GM18517 (cell line): ENCODE measurements at regions not wholly inside any gene's neighbourhood (a gene's known extent, or its start where the extent isn't known, plus 50 kb on each side); places are given as distances from the start of the nearest gene placed in this dataset.
"Not testable (repeated sequence)": the region's sequence is repeated elsewhere in the genome, so short reads cannot be mapped to it uniquely, and the experiment has no call there.

Source experiments
- ATAC-seq: cut with Tn5 transposase; IDR thresholded peaks from one replicate; pipeline ENCODE4 v1.9.1; 2021; ENCODE audit warnings: mild to moderate bottlenecking, moderate library complexity; ENCODE audit not compliant: unreplicated experiment

GRCh38 chr6:152811785-152812184 is 61.2 kb downstream of the VIP start:
- no peak for ATAC-seq

- no peak for ATAC-seq
Measured at GRCh38 chr6:152815230-152815872, 64.8 kb downstream of the VIP start.

GRCh38 chr6:152816055-152816454 is 65.5 kb downstream of the VIP start:
- no peak for ATAC-seq

GRCh38 chr6:152821525-152821924 is 70.9 kb downstream of the VIP start:
- no peak for ATAC-seq

GRCh38 chr6:152824666-152825065 is 74.1 kb downstream of the VIP start:
- ATAC-seq = no peak

- ATAC-seq = no peak
Measured at GRCh38 chr6:152828431-152828830, 77.8 kb downstream of the VIP start.

GRCh38 chr6:152834366-152834765 is 83.8 kb downstream of the VIP start:
- not testable (repeated sequence) for ATAC-seq

GRCh38 chr6:152836523-152836922 is 85.9 kb downstream of the VIP start:
- ATAC-seq = no peak

- ATAC-seq = no peak
Measured at GRCh38 chr6:152845421-152845820, 94.8 kb downstream of the VIP start.

GRCh38 chr6:152846825-152847224 is 96.2 kb downstream of the VIP start:
- no peak for ATAC-seq

GRCh38 chr6:152848919-152849318 is 98.3 kb downstream of the VIP start:
- no peak for ATAC-seq

GRCh38 chr6:152854086-152854795 is 103.6 kb downstream of the VIP start:
- no peak for ATAC-seq

- no peak for ATAC-seq
Measured at GRCh38 chr6:152858141-152858540, 107.5 kb downstream of the VIP start.

GRCh38 chr6:152859225-152859624 is 108.6 kb downstream of the VIP start:
- ATAC-seq = no peak

GRCh38 chr6:152863618-152864326 is 113.2 kb downstream of the VIP start:
- ATAC-seq = peak; percentile 93

GRCh38 chr6:152874267-152874666 is 108.6 kb downstream of the FBXO5 start:
- ATAC-seq = no peak

GRCh38 chr6:152874846-152875568 is 107.8 kb downstream of the FBXO5 start:
- no peak for ATAC-seq

GRCh38 chr6:152879681-152880080 is 103.2 kb downstream of the FBXO5 start:
- no peak for ATAC-seq

- no peak for ATAC-seq
Measured at GRCh38 chr6:152893187-152893586, 89.7 kb downstream of the FBXO5 start.

- no peak for ATAC-seq
Measured at GRCh38 chr6:152896923-152897322, 85.9 kb downstream of the FBXO5 start.

GRCh38 chr6:152897807-152898399 is 84.9 kb downstream of the FBXO5 start:
- ATAC-seq = peak; percentile 96
